BLaER1 treated with 17β-estradiol and CSF1 and Interleukin-3, amounts not matched to agents 10 nM and 100 nM (cell line): ENCODE measurements at regions not wholly inside any gene's neighbourhood (a gene's known extent, or its start where the extent isn't known, plus 50 kb on each side); places are given as distances from the start of the nearest gene placed in this dataset.

Source experiments
- H3K27ac ChIP-seq, 11 experiments: shearing (Covaris generic); formaldehyde crosslinking; 2 replicates each; pipeline ENCODE4 v1.8.1; 2022
- H3K27me3 ChIP-seq, 11 experiments: shearing (Covaris generic); formaldehyde crosslinking; 2 replicates each; pipeline ENCODE4 v1.8.1; 2022
- H3K36me3 ChIP-seq, 11 experiments: shearing (Covaris generic); formaldehyde crosslinking; 2 replicates each; pipeline ENCODE4 v1.8.1; 2022
- H3K4me1 ChIP-seq, 10 experiments: shearing (Covaris generic); formaldehyde crosslinking; 2 replicates each; pipeline ENCODE4 v1.8.1; 2022
- H3K4me2 ChIP-seq, 11 experiments: shearing (Covaris generic); formaldehyde crosslinking; 2 replicates each; pipeline ENCODE4 v1.8.1; 2022
- H3K4me3 ChIP-seq, 10 experiments: shearing (Covaris generic); formaldehyde crosslinking; 2 replicates each; pipeline ENCODE4 v1.8.1; 2022
- H3K9ac ChIP-seq, 11 experiments: shearing (Covaris generic); formaldehyde crosslinking; 2 replicates each; pipeline ENCODE4 v1.8.1; 2022
- H3K9me3 ChIP-seq, 11 experiments: shearing (Covaris generic); formaldehyde crosslinking; replicated peaks in 1 of 11; 2 replicates each; pipeline ENCODE4 v1.8.1; 2022
- H4K20me1 ChIP-seq, 11 experiments: shearing (Covaris generic); formaldehyde crosslinking; 2 replicates each; pipeline ENCODE4 v1.8.1; 2022
- Cebpa-rat ChIP-seq, 11 experiments: shearing (Covaris generic); IDR thresholded peaks; 2 replicates each; pipeline ENCODE4 v1.8.1; 2022

- no peak overlapping the region for H3K4me3 ChIP-seq
These were observed 364.3 kb upstream of the ADAMTSL1 start for GRCh38 chr9:18109675-18110074.

GRCh38 chr9:18111146-18111545, 362.8 kb upstream of the ADAMTSL1 start:
- no peak for TF ChIP-seq Cebpa-rat (IDR thresholded peaks at IDR 0.05)
- Histone ChIP-seq H3K4me2 (no peak overlapping the region), H3K9me3 (no peaks in the 10 kb centered on the region), H3K4me1 (no peaks in the 10 kb centered on the region), H3K27ac (no peak overlapping the region), H3K4me3 (no peak overlapping the region), H3K27me3 (no peaks in the 10 kb centered on the region), H4K20me1 (no peaks in the 10 kb centered on the region), H3K9ac (no peak overlapping the region), H3K36me3 (no peaks in the 10 kb centered on the region)

More at GRCh38 chr9:18109675-18110074, 364.3 kb upstream of the ADAMTSL1 start:
- H3K27me3 ChIP-seq, result no peaks in the 10 kb centered on the region
- H4K20me1 ChIP-seq, result no peaks in the 10 kb centered on the region
- no peak overlapping the region for H3K27ac ChIP-seq
- H3K9me3 ChIP-seq, result no peaks in the 10 kb centered on the region
- no peak overlapping the region for H3K9ac ChIP-seq
- no peak overlapping the region for H3K4me2 ChIP-seq
- H3K4me1 ChIP-seq, result no peaks in the 10 kb centered on the region
- TF ChIP-seq Cebpa-rat (IDR thresholded peaks at IDR 0.05), result no peak
- no peaks in the 10 kb centered on the region for H3K36me3 ChIP-seq

- H3K9me3 ChIP-seq, result no peaks in the 10 kb centered on the region
- H3K4me2 ChIP-seq, result no peak overlapping the region
- H3K4me3 ChIP-seq, result no peak overlapping the region
- no peaks in the 10 kb centered on the region for H3K36me3 ChIP-seq
- H3K27ac ChIP-seq, result no peak overlapping the region
- TF ChIP-seq Cebpa-rat (IDR thresholded peaks at IDR 0.05), result no peak
- no peaks in the 10 kb centered on the region for H3K27me3 ChIP-seq
- H3K9ac ChIP-seq, result no peak overlapping the region
- no peaks in the 10 kb centered on the region for H3K4me1 ChIP-seq
- no peaks in the 10 kb centered on the region for H4K20me1 ChIP-seq
These were observed 359.1 kb upstream of the ADAMTSL1 start for GRCh38 chr9:18114559-18115475.

- no peak overlapping the region for H3K9ac ChIP-seq
- TF ChIP-seq Cebpa-rat (IDR thresholded peaks at IDR 0.05), result no peak
These were observed 355.7 kb upstream of the ADAMTSL1 start for GRCh38 chr9:18118268-18118667.

GRCh38 chr9:18122171-18122570, 351.8 kb upstream of the ADAMTSL1 start:
- H4K20me1 ChIP-seq, result no peaks in the 10 kb centered on the region
- H3K4me3 ChIP-seq, result no peak overlapping the region
- no peak overlapping the region for H3K27ac ChIP-seq
- H3K4me2 ChIP-seq, result no peak overlapping the region
- H3K36me3 ChIP-seq, result no peaks in the 10 kb centered on the region
- no peaks in the 10 kb centered on the region for H3K4me1 ChIP-seq
- TF ChIP-seq Cebpa-rat (IDR thresholded peaks at IDR 0.05), result no peak
- no peak overlapping the region for H3K9ac ChIP-seq
- H3K9me3 ChIP-seq, result no peaks in the 10 kb centered on the region; a peak in 1 of 22 replicates
- no peaks in the 10 kb centered on the region for H3K27me3 ChIP-seq

More at GRCh38 chr9:18118268-18118667, 355.7 kb upstream of the ADAMTSL1 start:
- Histone ChIP-seq H3K4me2 (no peak overlapping the region), H3K36me3 (no peaks in the 10 kb centered on the region), H4K20me1 (no peaks in the 10 kb centered on the region), H3K4me3 (no peak overlapping the region), H3K27ac (no peak overlapping the region), H3K4me1 (no peaks in the 10 kb centered on the region), H3K27me3 (no peaks in the 10 kb centered on the region), H3K9me3 (no peaks in the 10 kb centered on the region)

- no peak for TF ChIP-seq Cebpa-rat (IDR thresholded peaks at IDR 0.05)
- Histone ChIP-seq H3K4me1 (no peaks in the 10 kb centered on the region), H3K27ac (no peak overlapping the region), H3K36me3 (no peaks in the 10 kb centered on the region), H3K9me3 (no peaks in the 10 kb centered on the region; a peak in 1 of 22 replicates), H3K4me2 (no peak overlapping the region), H4K20me1 (no peaks in the 10 kb centered on the region), H3K27me3 (no peaks in the 10 kb centered on the region), H3K9ac (no peak overlapping the region), H3K4me3 (no peak overlapping the region)
These were observed 349.2 kb upstream of the ADAMTSL1 start for GRCh38 chr9:18124760-18125159.

- H3K4me2 ChIP-seq, result no peak overlapping the region
- H3K4me1 ChIP-seq, result peaks cover 0 to 4% (median under 1%) of the 10 kb centered on the region in 10 experiments; a peak in 5 of 20 replicates
These were observed 347.0 kb upstream of the ADAMTSL1 start for GRCh38 chr9:18126831-18127498.

GRCh38 chr9:18127499-18127875, 346.5 kb upstream of the ADAMTSL1 start:
- Histone ChIP-seq H3K27me3 (no peaks in the 10 kb centered on the region), H3K4me3 (no peak overlapping the region), H3K9ac (no peak overlapping the region), H3K4me2 (no peak overlapping the region), H4K20me1 (no peaks in the 10 kb centered on the region), H3K4me1 (peaks cover 0 to 6% (median 2%) of the 10 kb centered on the region in 10 experiments; a peak in 5 of 20 replicates), H3K27ac (no peak overlapping the region), H3K36me3 (no peaks in the 10 kb centered on the region), H3K9me3 (peaks cover 0 to 6% (median 0%) of the 10 kb centered on the region in 11 experiments; a peak in 2 of 22 replicates)
- TF ChIP-seq Cebpa-rat (IDR thresholded peaks at IDR 0.05), result no peak

More at GRCh38 chr9:18126831-18127498, 347.0 kb upstream of the ADAMTSL1 start:
- Histone ChIP-seq H3K27me3 (no peaks in the 10 kb centered on the region), H3K36me3 (no peaks in the 10 kb centered on the region), H3K27ac (no peak overlapping the region), H3K9ac (no peak overlapping the region), H3K9me3 (peaks cover 0 to 3% (median 0%) of the 10 kb centered on the region in 11 experiments; a peak in 1 of 22 replicates), H3K4me3 (no peak overlapping the region), H4K20me1 (no peaks in the 10 kb centered on the region)
- no peak for TF ChIP-seq Cebpa-rat (IDR thresholded peaks at IDR 0.05)

GRCh38 chr9:18129809-18130334, 344.1 kb upstream of the ADAMTSL1 start:
- TF ChIP-seq Cebpa-rat (IDR thresholded peaks at IDR 0.05), result no peak
- no peak overlapping the region for H3K27ac ChIP-seq
- H3K4me1 ChIP-seq, result peaks cover 0 to 6% (median 2%) of the 10 kb centered on the region in 10 experiments; a peak in 5 of 20 replicates
- H4K20me1 ChIP-seq, result no peaks in the 10 kb centered on the region
- no peak overlapping the region for H3K4me3 ChIP-seq
- no peaks in the 10 kb centered on the region for H3K36me3 ChIP-seq
- H3K9ac ChIP-seq, result no peak overlapping the region
- H3K27me3 ChIP-seq, result no peaks in the 10 kb centered on the region
- peaks cover 0 to 6% (median 0%) of the 10 kb centered on the region in 11 experiments; a peak in 2 of 22 replicates for H3K9me3 ChIP-seq
- no peak overlapping the region for H3K4me2 ChIP-seq
